H54 (cell line): ENCODE measurements at regions not wholly inside any gene's neighbourhood (a gene's known extent, or its start where the extent isn't known, plus 50 kb on each side); places are given as distances from the start of the nearest gene placed in this dataset.
A peak's percentile ranks its signal among the peaks of the same experiment; 100 is the strongest.

Experiments
- DNase-seq: peaks from one replicate; pipeline ENCODE4 v3.0.0; 2011; ENCODE audit warnings: low spot score, mixed read lengths; ENCODE audit not compliant: insufficient read length
- FAIRE-seq: peaks from 3 replicates; lab custom pipeline; 2011; peaks lifted over from hg19 to GRCh38; lab: Jason Lieb, UNC
- POLR2A ChIP-seq: IDR thresholded peaks from 2 replicates; pipeline ENCODE4 v1.6.1; 2011; ENCODE audit warnings: low read depth, mild to moderate bottlenecking, low read length

- FAIRE-seq = no peak
- DNase-seq = no peak
- TF ChIP-seq POLR2A = no peak
These were observed 277.0 kb downstream of the MRPL39 start for GRCh38 chr21:25330266-25330665.

- FAIRE-seq = peak; percentile 95
- peak; percentile 19; the same call in 1 of the 2 replicates for TF ChIP-seq POLR2A
- DNase-seq = peak; percentile 20
These were observed 278.0 kb downstream of the MRPL39 start for GRCh38 chr21:25329227-25329825.

- no peak for DNase-seq
- no peak for TF ChIP-seq POLR2A
- FAIRE-seq = peak; percentile 68
These were observed 278.5 kb downstream of the MRPL39 start for GRCh38 chr21:25328736-25329135.

GRCh38 chr21:25326181-25326580 lies 281.1 kb downstream of the MRPL39 start:
- FAIRE-seq (no peak), DNase-seq (no peak)
- TF ChIP-seq POLR2A = no peak

GRCh38 chr21:25324666-25325065 lies 282.6 kb downstream of the MRPL39 start:
- TF ChIP-seq POLR2A = no peak
- FAIRE-seq (no peak), DNase-seq (no peak)

- TF ChIP-seq POLR2A = no peak
- DNase-seq (no peak), FAIRE-seq (no peak)
These were observed 283.8 kb downstream of the MRPL39 start for GRCh38 chr21:25323356-25323949.

- TF ChIP-seq POLR2A = no peak
- FAIRE-seq (no peak), DNase-seq (no peak)
These were observed 293.0 kb downstream of the MRPL39 start for GRCh38 chr21:25314247-25314646.

GRCh38 chr21:25313829-25314228 lies 293.5 kb downstream of the MRPL39 start:
- FAIRE-seq (peak; percentile 85), DNase-seq (no peak)
- no peak for TF ChIP-seq POLR2A

GRCh38 chr21:25307489-25307888 lies 299.8 kb downstream of the MRPL39 start:
- no peak for TF ChIP-seq POLR2A
- DNase-seq = no peak
- FAIRE-seq = peak; percentile 69

- no peak for TF ChIP-seq POLR2A
- FAIRE-seq (no peak), DNase-seq (no peak)
These were observed 302.7 kb downstream of the MRPL39 start for GRCh38 chr21:25304611-25305010.

- DNase-seq (no peak), FAIRE-seq (no peak)
- no peak for TF ChIP-seq POLR2A
These were observed 306.6 kb downstream of the MRPL39 start for GRCh38 chr21:25300632-25301031.

- no peak for FAIRE-seq
- no peak for TF ChIP-seq POLR2A
- no peak for DNase-seq
These were observed 308.5 kb downstream of the MRPL39 start for GRCh38 chr21:25298512-25299491.

- DNase-seq = no peak
- FAIRE-seq = no peak
- TF ChIP-seq POLR2A = no peak
These were observed 310.2 kb downstream of the MRPL39 start for GRCh38 chr21:25297117-25297516.

- no peak for FAIRE-seq
- DNase-seq = no peak
- TF ChIP-seq POLR2A = no peak
These were observed 311.0 kb downstream of the MRPL39 start for GRCh38 chr21:25296252-25296651.
